RWPE1 (cell line): ENCODE measurements at regions not wholly inside any gene's neighbourhood (a gene's known extent, or its start where the extent isn't known, plus 50 kb on each side); places are given as distances from the start of the nearest gene placed in this dataset.

ENCODE experiments used
- CTCF ChIA-PET: fragments of 350-600 bp; sonication (Branson Sonifier 250); formaldehyde crosslinking; extraction: SDS; loops from one replicate; lab custom pipeline; 2021; lab: Yijun Ruan, JAX
- POLR2A ChIA-PET: fragments of 400-600 bp; formaldehyde crosslinking; extraction: SDS; loops from one replicate; lab custom pipeline; 2020; ENCODE audit warnings: antibody characterized with exemption; ENCODE audit not compliant: low non-redundant PET; lab: Yijun Ruan, JAX
- DNase-seq: peaks from one replicate; pipeline ENCODE4 v3.0.0; 2012; ENCODE audit warnings: low spot score
- H3K27ac ChIP-seq: fragments of 450-650 bp; 2 replicates; pipeline ENCODE4 v1.5.1; 2017
- TF ChIP-seq, protein P1 (sequence below): fragments of 450-650 bp; conservative IDR thresholded peaks from 2 replicates; pipeline ENCODE4 v1.5.1; 2017; ENCODE audit warnings: low read depth, mild to moderate bottlenecking

DNA sequence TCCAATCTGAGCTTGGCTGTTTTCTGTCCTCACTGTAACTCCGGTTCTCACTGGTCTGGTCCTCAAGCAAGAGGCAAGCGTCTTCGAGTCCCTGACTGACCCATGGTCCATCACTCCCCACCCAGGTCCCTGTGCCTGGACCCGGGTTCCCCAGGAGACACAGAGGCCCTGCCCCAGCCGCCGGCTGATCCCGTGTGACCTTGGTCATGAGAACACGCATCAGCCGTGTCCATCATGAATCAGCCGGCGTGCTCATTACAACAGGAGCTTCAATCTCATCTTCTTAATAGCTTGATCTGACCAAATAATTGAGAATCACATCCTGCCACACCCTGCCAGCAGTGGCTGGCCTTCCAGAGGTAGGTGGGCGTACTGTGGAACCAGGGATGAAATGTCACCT is 545.1 kb downstream of the BRD1 start:
- ChIA-PET POLR2A (no interaction called here), CTCF (no interaction called here)
- H3K27ac ChIP-seq = no peak overlapping the region
- TF ChIP-seq, protein P1, sequence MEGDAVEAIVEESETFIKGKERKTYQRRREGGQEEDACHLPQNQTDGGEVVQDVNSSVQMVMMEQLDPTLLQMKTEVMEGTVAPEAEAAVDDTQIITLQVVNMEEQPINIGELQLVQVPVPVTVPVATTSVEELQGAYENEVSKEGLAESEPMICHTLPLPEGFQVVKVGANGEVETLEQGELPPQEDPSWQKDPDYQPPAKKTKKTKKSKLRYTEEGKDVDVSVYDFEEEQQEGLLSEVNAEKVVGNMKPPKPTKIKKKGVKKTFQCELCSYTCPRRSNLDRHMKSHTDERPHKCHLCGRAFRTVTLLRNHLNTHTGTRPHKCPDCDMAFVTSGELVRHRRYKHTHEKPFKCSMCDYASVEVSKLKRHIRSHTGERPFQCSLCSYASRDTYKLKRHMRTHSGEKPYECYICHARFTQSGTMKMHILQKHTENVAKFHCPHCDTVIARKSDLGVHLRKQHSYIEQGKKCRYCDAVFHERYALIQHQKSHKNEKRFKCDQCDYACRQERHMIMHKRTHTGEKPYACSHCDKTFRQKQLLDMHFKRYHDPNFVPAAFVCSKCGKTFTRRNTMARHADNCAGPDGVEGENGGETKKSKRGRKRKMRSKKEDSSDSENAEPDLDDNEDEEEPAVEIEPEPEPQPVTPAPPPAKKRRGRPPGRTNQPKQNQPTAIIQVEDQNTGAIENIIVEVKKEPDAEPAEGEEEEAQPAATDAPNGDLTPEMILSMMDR = no peak
- DNase-seq = no peak

DNA sequence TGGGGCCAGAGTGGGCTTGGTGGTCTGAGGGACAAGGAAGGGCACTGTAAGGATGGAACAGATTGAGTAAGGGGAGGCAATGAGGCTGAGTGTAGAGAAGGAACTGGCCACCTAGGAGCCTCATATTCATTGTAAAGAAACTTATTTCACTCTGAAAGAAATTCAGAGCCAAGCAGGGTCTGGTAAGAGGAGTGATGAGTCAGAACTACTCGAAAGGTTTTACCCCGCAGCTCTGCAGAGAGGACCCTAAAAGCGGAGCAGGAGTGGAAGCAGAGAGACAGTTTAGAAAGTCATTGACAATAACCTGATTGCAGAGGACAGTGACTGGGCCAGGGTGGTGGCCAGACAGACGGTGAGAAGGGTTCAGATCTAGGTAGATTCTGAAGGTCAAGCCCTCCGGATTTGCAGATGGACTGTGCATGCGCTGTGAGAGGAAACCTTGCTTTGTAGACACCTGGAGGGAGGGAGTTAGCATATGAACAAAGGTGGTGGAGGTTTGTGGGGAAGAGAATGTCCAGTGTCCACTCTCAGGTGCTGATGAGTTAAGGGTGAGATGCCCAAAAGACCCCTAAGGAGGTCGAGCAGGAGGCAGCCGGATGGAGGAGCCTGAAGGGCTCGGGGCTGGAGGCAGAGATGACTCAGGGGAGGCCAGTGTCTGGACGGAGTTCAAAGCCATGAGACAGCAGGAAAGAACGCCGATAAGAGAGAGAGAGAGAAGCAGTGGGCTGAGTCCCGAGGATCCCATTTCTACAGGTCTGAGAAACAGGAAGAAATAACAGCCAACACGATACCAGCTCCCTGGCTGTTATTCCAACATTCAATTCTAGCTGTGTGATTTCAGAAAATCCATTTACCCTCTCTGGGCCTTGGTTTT is 546.0 kb downstream of the BRD1 start:
- ChIA-PET CTCF (no interaction called here), POLR2A (no interaction called here)
- DNase-seq = no peak
- TF ChIP-seq, protein P1 = no peak
- no peak overlapping the region for H3K27ac ChIP-seq

DNA sequence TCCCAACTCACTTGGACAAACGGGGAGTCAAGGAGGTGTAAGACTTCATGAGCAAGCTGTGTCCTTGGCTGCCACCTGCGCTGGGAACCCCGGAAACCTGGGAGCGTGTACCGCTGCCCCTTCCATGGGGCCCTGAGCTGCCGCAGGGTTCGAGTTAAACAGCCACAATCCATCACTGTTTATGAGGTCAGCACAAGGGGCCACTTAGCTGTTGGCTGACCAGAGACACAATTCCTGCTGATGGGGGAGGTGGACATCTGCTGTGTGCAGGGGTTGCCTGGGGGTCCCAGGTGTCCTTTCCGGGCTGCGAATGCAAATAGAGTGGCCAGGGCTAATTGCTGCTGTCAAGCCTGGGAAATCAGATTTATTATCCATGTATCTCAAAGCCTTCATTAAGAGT is 549.3 kb downstream of the BRD1 start:
- DNase-seq = no peak
- no peak overlapping the region for H3K27ac ChIP-seq
- POLR2A ChIA-PET = no interaction called here
- TF ChIP-seq, protein P1 = no peak
- CTCF ChIA-PET = no interaction called here

DNA sequence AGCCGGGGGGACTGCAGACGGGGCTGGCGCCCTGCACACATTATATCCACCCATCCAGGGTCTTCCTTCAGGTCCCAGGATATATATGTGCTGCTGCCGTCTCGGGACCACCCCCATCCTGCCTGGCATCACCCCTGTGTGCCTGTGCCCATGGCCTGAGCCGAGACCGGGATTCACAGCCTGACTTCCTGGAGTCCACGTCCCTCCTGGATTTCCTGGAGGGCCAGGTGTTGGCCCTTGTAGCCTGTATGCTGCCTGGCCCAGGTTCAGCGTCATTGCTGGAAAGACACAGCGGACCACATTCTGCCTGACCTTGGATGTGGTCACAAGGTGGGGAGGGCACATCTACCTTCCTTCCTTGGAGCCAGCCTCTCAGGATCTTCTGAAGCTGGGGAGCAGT is 551.1 kb downstream of the BRD1 start:
- no peak for DNase-seq
- CTCF ChIA-PET = no interaction called here
- TF ChIP-seq, protein P1 = no peak
- POLR2A ChIA-PET = no interaction called here
- H3K27ac ChIP-seq = no peak overlapping the region

DNA sequence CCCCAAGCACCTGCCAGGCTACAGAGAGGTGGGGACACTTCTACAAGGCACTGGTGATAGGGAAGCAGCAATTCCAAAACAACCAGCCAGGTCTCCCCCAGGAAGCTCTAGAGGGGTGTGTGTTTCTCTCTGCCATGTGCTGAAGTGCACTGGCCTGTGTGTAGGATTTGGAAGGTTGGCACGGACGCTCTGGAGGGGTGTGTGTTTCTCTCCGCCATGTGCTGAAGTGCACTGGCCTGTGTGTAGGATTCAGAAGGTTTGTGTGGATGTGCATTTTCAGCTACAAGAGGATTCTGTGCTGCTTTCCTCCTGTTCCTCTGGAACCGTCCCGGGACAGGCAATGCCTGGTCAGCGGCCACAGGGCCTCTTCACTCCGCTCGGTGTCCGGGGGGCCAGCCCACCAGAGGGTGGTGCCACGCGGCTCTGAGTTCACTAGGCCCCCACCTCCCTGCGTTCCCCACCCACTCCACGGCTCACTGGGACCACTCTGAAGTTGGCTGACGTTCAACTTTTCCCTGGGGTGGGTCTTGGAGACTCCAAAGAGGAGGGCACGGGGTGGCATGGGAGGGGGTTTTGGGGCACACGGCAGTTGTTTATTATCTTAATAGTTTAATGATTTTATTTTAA is 552.8 kb downstream of the BRD1 start:
- TF ChIP-seq, protein P1 = no peak
- no peak overlapping the region for H3K27ac ChIP-seq
- ChIA-PET POLR2A (no interaction called here), CTCF (no interaction called here)
- DNase-seq = no peak

DNA sequence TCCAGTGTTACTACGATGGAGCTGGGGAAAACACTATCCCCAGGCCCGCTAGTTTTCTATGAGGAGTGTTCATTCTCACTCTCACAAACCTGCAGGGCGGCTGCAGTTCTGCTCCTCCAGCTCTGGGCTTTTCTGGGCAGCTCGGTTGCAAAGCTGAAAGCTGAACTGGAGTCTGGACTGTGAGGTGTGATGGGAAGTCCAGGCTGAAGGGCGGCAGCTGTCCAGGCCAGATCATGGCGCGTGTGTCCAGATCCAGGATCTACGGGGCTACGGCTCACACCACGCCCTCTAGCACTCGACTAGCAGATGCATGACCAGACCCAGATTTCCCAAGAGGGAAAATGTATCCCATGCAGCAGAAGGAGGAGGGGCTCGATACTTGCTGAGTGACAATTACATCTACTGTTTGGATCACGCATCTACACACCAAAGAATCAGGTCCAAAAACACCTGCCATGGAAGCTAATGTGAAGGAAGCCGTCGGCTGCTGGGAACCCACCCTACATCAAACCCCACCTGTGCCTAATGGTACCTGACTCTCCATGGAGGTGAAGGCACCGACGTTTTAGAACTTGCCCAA is 555.0 kb downstream of the BRD1 start:
- ChIA-PET POLR2A (no interaction called here), CTCF (no interaction called here)

More for the DNA sequence above, 555.0 kb downstream of the BRD1 start:
- no peak for DNase-seq
- TF ChIP-seq, protein P1 = no peak
- H3K27ac ChIP-seq = no peak overlapping the region
